GM12865 (cell line): ENCODE measurements at regions not wholly inside any gene's neighbourhood (a gene's known extent, or its start where the extent isn't known, plus 50 kb on each side); places are given as distances from the start of the nearest gene placed in this dataset.

Experiments
- DNase-seq: peaks from one replicate; pipeline ENCODE4 v3.0.0; 2010; ENCODE audit warnings: low read depth
- H3K4me3 ChIP-seq: 2 replicates; pipeline ENCODE4 v1.5.1; 2011; ENCODE audit warnings: mild to moderate bottlenecking, low read depth, low read length, control low read depth
- CTCF ChIP-seq: IDR thresholded peaks from 2 replicates; pipeline ENCODE4 v1.5.1; 2011; ENCODE audit warnings: low read length, control low read depth, low read depth, inconsistent platforms; ENCODE audit not compliant: insufficient read depth; ENCODE audit errors: missing control alignments

GRCh38 chr17:69704935-69705334 lies 290.4 kb downstream of the MAP2K6 start:
- no peak for TF ChIP-seq CTCF
- no peak for DNase-seq
- H3K4me3 ChIP-seq: no peak overlapping the region

GRCh38 chr17:69706127-69706526 lies 291.6 kb downstream of the MAP2K6 start:
- no peak overlapping the region for H3K4me3 ChIP-seq
- DNase-seq: no peak
- TF ChIP-seq CTCF: no peak

GRCh38 chr17:69709441-69709840 lies 294.9 kb downstream of the MAP2K6 start:
- no peak for DNase-seq
- TF ChIP-seq CTCF: no peak
- no peak overlapping the region for H3K4me3 ChIP-seq

GRCh38 chr17:69710926-69711325 lies 296.4 kb downstream of the MAP2K6 start:
- H3K4me3 ChIP-seq: no peak overlapping the region
- TF ChIP-seq CTCF: no peak
- no peak for DNase-seq

GRCh38 chr17:69711541-69711940 lies 297.0 kb downstream of the MAP2K6 start:
- no peak for DNase-seq
- no peak for TF ChIP-seq CTCF
- H3K4me3 ChIP-seq: no peak overlapping the region

DNA sequence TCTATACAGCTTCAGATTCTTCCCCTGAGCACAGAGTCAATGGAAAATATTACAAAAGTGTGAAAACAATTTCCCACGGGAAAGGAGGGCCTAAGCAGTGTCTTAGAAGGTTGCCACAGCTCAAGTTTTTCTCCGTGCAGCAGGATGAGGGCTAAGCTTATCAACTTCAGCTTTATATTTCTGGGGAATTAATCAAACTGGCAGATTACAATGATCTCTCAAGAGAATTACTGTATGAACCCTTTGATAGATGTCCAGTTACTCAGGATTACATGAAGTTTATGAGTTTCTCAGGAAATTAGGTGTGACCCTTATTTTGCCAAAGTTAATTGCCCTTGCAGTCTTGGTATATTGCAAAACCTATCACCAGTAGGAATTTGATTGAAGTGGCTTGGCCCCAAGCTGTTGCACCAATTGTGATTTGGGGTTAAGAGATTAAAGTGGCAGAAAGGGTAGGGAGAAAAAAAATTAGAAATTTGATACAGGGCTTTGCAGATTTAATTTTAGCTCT lies 298.4 kb downstream of the MAP2K6 start:
- no peak overlapping the region for H3K4me3 ChIP-seq
- no peak for DNase-seq
- TF ChIP-seq CTCF: no peak

DNA sequence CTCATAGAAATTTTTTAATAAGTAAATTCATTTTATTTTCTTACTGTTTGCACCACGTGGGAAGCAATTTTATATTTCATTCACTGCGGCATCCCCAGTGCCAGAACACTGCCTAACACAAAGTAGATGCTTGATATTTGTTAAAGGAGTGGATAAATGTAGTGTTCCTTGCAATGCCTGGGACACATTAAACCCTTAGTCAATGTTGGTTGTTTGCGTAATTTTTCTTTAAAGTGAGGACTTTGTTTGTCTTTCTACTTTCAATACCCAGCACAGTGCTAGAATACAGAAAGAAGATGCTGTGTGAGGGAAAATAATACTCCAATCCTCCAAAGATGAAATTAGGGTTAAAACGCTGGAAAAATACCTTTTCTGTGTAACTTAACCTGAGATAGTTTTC lies 299.3 kb downstream of the MAP2K6 start:
- no peak for DNase-seq
- TF ChIP-seq CTCF: no peak
- no peak overlapping the region for H3K4me3 ChIP-seq
